Fibroblast of lung (primary cell): ENCODE measurements at regions not wholly inside any gene's neighbourhood (a gene's known extent, or its start where the extent isn't known, plus 50 kb on each side); places are given as distances from the start of the nearest gene placed in this dataset.

Experiments
- DNase-seq, 2 donors: peaks; one replicate each; pipeline versions ENCODE4 v3.0.0 to v3.0.0-alpha.2; 2010; ENCODE audit warnings: low read depth in 2 of 2
- H2AFZ ChIP-seq: 2 replicates; pipeline ENCODE4 v1.5.1; 2012; ENCODE audit warnings: low read length, control low read depth, inconsistent platforms
- H3K27ac ChIP-seq: 2 replicates; pipeline ENCODE4 v1.5.1; 2011; ENCODE audit warnings: low read length, control low read depth; ENCODE audit not compliant: insufficient read depth
- H3K27me3 ChIP-seq: 2 replicates; pipeline ENCODE4 v1.5.1; 2011; ENCODE audit warnings: mild to moderate bottlenecking, low read length; ENCODE audit not compliant: control insufficient read depth, insufficient read depth
- H3K36me3 ChIP-seq: 2 replicates; pipeline ENCODE4 v1.5.1; 2011; ENCODE audit warnings: low read length; ENCODE audit not compliant: control insufficient read depth, insufficient read depth
- H3K4me1 ChIP-seq: 2 replicates; pipeline ENCODE4 v1.5.1; 2011; ENCODE audit warnings: low read length; ENCODE audit not compliant: control insufficient read depth, insufficient read depth; ENCODE audit errors: extremely low read depth
- H3K4me2 ChIP-seq: 2 replicates; pipeline ENCODE4 v1.5.1; 2011; ENCODE audit warnings: low read length, control low read depth; ENCODE audit not compliant: insufficient read depth; ENCODE audit errors: extremely low read depth
- H3K4me3 ChIP-seq, 4 experiments: fragments of 200-600 bp in 1 of 4; sonication (generic) in 1 of 4; replicated peaks in 1 of 4; 2 replicates each; pipeline ENCODE4 v1.5.1; 2011 to 2016; ENCODE audit warnings: low read length in 4 of 4, low read depth in 3 of 4, mild to moderate bottlenecking in 3 of 4, control low read depth in 2 of 4, inconsistent platforms in 1 of 4, mixed read lengths in 1 of 4; ENCODE audit not compliant: insufficient read depth in 1 of 4; ENCODE audit errors: control extremely low read depth in 1 of 4
- H3K79me2 ChIP-seq: 2 replicates; pipeline ENCODE4 v1.5.1; 2012; ENCODE audit warnings: mild to moderate bottlenecking, low read length, inconsistent platforms; ENCODE audit not compliant: control insufficient read depth, insufficient read depth
- H3K9ac ChIP-seq: 2 replicates; pipeline ENCODE4 v1.5.1; 2011; ENCODE audit warnings: mild to moderate bottlenecking, low read length, control low read depth; ENCODE audit not compliant: insufficient read depth
- H3K9me3 ChIP-seq: 2 replicates; pipeline ENCODE4 v1.5.1; 2012; ENCODE audit warnings: low read depth, low read length; ENCODE audit not compliant: control insufficient read depth, insufficient read depth
- H4K20me1 ChIP-seq: 2 replicates; pipeline ENCODE4 v1.5.1; 2011; ENCODE audit warnings: low read length; ENCODE audit not compliant: control insufficient read depth, insufficient read depth; ENCODE audit errors: extremely low read depth
- EZH2 ChIP-seq: IDR thresholded peaks from 2 replicates; pipeline ENCODE4 v1.5.1; 2012; ENCODE audit warnings: low read length, control low read depth, mild to moderate bottlenecking; ENCODE audit errors: missing control alignments
- TF ChIP-seq, protein P1 (sequence below), 2 donors: IDR thresholded peaks in 1 of 2; conservative IDR thresholded peaks in 1 of 2; 1 replicate in 1 of 2; 2 replicates in 1 of 2; pipeline ENCODE4 v1.5.1; 2011 to 2012; ENCODE audit warnings: low read length in 2 of 2, control low read depth in 1 of 2, inconsistent platforms in 1 of 2, low read depth in 1 of 2, mild to moderate bottlenecking in 1 of 2

GRCh38 chr6:50362706-50363105 is 313.0 kb upstream of the DEFB112 start:
- H3K79me2 ChIP-seq = no peaks in the 10 kb centered on the region
- H3K27me3 ChIP-seq = no peaks in the 10 kb centered on the region
- no peak overlapping the region for H3K27ac ChIP-seq
- no peaks in the 10 kb centered on the region for H3K4me1 ChIP-seq
- DNase-seq = no peak
- no peaks in the 10 kb centered on the region for H4K20me1 ChIP-seq
- no peaks in the 10 kb centered on the region for H3K9me3 ChIP-seq
- no peak overlapping the region for H3K9ac ChIP-seq
- H3K4me2 ChIP-seq = no peak overlapping the region
- TF ChIP-seq, protein P1, sequence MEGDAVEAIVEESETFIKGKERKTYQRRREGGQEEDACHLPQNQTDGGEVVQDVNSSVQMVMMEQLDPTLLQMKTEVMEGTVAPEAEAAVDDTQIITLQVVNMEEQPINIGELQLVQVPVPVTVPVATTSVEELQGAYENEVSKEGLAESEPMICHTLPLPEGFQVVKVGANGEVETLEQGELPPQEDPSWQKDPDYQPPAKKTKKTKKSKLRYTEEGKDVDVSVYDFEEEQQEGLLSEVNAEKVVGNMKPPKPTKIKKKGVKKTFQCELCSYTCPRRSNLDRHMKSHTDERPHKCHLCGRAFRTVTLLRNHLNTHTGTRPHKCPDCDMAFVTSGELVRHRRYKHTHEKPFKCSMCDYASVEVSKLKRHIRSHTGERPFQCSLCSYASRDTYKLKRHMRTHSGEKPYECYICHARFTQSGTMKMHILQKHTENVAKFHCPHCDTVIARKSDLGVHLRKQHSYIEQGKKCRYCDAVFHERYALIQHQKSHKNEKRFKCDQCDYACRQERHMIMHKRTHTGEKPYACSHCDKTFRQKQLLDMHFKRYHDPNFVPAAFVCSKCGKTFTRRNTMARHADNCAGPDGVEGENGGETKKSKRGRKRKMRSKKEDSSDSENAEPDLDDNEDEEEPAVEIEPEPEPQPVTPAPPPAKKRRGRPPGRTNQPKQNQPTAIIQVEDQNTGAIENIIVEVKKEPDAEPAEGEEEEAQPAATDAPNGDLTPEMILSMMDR (conservative IDR thresholded peaks at IDR 0.05 in 1 of 2, IDR thresholded peaks at IDR 0.05 in 1 of 2; ENCODE audit: low read depth in 1 of 2, low read length in 2 of 2) = no peak
- TF ChIP-seq EZH2 = no peak
- no peaks in the 10 kb centered on the region for H3K36me3 ChIP-seq
- H2AFZ ChIP-seq = no peak overlapping the region
- H3K4me3 ChIP-seq = no peak overlapping the region

DNA sequence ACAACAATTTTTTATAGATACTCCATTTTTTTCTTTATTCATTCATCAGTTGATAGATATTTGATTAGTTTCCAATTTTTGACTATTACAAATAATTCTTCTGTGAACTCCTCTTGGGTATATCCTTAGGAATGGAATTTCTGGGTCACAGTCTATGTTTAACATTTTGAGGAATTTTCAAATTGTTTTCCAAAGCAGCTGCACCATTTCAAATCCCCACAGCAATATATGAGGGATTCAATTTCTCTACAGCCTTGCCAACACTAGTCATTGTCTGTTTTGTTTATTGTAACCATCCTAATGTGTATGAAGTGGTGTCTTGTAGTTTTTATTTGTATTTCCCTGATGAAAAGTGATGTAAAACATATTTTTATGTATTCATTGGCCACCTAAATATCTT is 320.3 kb upstream of the DEFB112 start:
- Histone ChIP-seq H3K4me3 (no peak overlapping the region), H3K4me1 (no peaks in the 10 kb centered on the region), H3K27ac (no peak overlapping the region), H4K20me1 (no peaks in the 10 kb centered on the region), H3K4me2 (no peak overlapping the region), H2AFZ (no peak overlapping the region), H3K36me3 (no peaks in the 10 kb centered on the region), H3K27me3 (no peaks in the 10 kb centered on the region), H3K9ac (no peak overlapping the region), H3K79me2 (no peaks in the 10 kb centered on the region), H3K9me3 (no peaks in the 10 kb centered on the region)
- DNase-seq = no peak
- TF ChIP-seq, protein P1 (conservative IDR thresholded peaks at IDR 0.05 in 1 of 2, IDR thresholded peaks at IDR 0.05 in 1 of 2; ENCODE audit: low read depth in 1 of 2, low read length in 2 of 2) = no peak
- no peak for TF ChIP-seq EZH2

GRCh38 chr6:50380406-50381098 is 330.8 kb upstream of the DEFB112 start:
- TF ChIP-seq, protein P1 (conservative IDR thresholded peaks at IDR 0.05 in 1 of 2, IDR thresholded peaks at IDR 0.05 in 1 of 2; ENCODE audit: low read depth in 1 of 2, low read length in 2 of 2) = no peak
- TF ChIP-seq EZH2 = no peak

More at GRCh38 chr6:50380406-50381098, 330.8 kb upstream of the DEFB112 start:
- peak in 1 of 2 donors; percentile 27 for DNase-seq
- Histone ChIP-seq H3K9ac (no peak overlapping the region), H3K27me3 (no peaks in the 10 kb centered on the region), H3K4me2 (no peak overlapping the region), H3K4me3 (peak overlapping the region in 1 of 4 experiments; percentile 55), H3K9me3 (no peaks in the 10 kb centered on the region), H3K27ac (no peak overlapping the region), H3K36me3 (no peaks in the 10 kb centered on the region), H2AFZ (no peak overlapping the region), H3K79me2 (no peaks in the 10 kb centered on the region), H4K20me1 (no peaks in the 10 kb centered on the region), H3K4me1 (no peaks in the 10 kb centered on the region)
